ENCODE measurements at regions not wholly inside any gene's neighbourhood (a gene's known extent, or its start where the extent isn't known, plus 50 kb on each side); places are given as distances from the start of the nearest gene placed in this dataset.

DNA sequence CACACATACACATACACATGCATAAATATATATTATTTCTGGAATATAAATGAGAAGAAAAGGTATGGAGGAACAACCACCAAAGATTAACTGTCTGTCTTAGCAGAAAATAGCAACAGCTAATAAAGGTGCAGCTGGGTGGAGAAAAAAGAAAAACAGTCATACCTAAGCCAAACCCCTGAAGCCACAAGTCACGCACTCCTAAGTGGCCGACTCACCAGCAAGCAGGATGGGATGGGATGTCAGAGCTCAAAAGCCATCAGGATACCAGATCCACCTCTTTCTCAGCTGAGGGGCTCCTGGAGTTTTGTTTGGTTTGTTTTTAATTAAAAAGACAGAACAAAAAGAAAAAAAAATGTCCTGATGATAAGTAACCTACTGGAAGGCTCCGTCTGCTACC is 64.7 kb upstream of the HIVEP3 start:
- CTCF ChIA-PET: no interaction called here
- TF ChIP-seq EZH2phosphoT487 (IDR thresholded peaks at IDR 0.05; ENCODE audit: borderline replicate concordance, low read depth) (no peak), RFX5 (IDR thresholded peaks at IDR 0.05; ENCODE audit: low read length) (no peak), MXI1 (IDR thresholded peaks at IDR 0.05; ENCODE audit: low read depth, low read length) (no peak), NFIC (IDR thresholded peaks at IDR 0.05; ENCODE audit: borderline replicate concordance) (no peak), YY1 (IDR thresholded peaks at IDR 0.05; ENCODE audit: low read depth) (no peak), FOXJ3 (CRISPR knock-in tag; IDR thresholded peaks at IDR 0.05) (no peak), MEF2A (IDR thresholded peaks at IDR 0.05; ENCODE audit: borderline replicate concordance, low read depth) (no peak), CHD2 (IDR thresholded peaks at IDR 0.05; ENCODE audit: low read length, partially characterized antibody) (no peak), ELF1 (IDR thresholded peaks at IDR 0.05) (no peak), RCOR1 (IDR thresholded peaks at IDR 0.05; ENCODE audit: low read length) (no peak)
- TF ChIP-seq, protein P1, sequence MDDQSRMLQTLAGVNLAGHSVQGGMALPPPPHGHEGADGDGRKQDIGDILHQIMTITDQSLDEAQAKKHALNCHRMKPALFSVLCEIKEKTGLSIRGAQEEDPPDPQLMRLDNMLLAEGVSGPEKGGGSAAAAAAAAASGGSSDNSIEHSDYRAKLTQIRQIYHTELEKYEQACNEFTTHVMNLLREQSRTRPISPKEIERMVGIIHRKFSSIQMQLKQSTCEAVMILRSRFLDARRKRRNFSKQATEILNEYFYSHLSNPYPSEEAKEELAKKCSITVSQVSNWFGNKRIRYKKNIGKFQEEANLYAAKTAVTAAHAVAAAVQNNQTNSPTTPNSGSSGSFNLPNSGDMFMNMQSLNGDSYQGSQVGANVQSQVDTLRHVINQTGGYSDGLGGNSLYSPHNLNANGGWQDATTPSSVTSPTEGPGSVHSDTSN (IDR thresholded peaks at IDR 0.05): no peak
- TF ChIP-seq, protein P2, sequence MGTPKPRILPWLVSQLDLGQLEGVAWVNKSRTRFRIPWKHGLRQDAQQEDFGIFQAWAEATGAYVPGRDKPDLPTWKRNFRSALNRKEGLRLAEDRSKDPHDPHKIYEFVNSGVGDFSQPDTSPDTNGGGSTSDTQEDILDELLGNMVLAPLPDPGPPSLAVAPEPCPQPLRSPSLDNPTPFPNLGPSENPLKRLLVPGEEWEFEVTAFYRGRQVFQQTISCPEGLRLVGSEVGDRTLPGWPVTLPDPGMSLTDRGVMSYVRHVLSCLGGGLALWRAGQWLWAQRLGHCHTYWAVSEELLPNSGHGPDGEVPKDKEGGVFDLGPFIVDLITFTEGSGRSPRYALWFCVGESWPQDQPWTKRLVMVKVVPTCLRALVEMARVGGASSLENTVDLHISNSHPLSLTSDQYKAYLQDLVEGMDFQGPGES (IDR thresholded peaks at IDR 0.05; ENCODE audit: low read depth, low read length): no peak
- TF ChIP-seq, protein P3, sequence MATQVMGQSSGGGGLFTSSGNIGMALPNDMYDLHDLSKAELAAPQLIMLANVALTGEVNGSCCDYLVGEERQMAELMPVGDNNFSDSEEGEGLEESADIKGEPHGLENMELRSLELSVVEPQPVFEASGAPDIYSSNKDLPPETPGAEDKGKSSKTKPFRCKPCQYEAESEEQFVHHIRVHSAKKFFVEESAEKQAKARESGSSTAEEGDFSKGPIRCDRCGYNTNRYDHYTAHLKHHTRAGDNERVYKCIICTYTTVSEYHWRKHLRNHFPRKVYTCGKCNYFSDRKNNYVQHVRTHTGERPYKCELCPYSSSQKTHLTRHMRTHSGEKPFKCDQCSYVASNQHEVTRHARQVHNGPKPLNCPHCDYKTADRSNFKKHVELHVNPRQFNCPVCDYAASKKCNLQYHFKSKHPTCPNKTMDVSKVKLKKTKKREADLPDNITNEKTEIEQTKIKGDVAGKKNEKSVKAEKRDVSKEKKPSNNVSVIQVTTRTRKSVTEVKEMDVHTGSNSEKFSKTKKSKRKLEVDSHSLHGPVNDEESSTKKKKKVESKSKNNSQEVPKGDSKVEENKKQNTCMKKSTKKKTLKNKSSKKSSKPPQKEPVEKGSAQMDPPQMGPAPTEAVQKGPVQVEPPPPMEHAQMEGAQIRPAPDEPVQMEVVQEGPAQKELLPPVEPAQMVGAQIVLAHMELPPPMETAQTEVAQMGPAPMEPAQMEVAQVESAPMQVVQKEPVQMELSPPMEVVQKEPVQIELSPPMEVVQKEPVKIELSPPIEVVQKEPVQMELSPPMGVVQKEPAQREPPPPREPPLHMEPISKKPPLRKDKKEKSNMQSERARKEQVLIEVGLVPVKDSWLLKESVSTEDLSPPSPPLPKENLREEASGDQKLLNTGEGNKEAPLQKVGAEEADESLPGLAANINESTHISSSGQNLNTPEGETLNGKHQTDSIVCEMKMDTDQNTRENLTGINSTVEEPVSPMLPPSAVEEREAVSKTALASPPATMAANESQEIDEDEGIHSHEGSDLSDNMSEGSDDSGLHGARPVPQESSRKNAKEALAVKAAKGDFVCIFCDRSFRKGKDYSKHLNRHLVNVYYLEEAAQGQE (IDR thresholded peaks at IDR 0.05; ENCODE audit: low read depth, low read length): no peak
- TF ChIP-seq, protein P4, sequence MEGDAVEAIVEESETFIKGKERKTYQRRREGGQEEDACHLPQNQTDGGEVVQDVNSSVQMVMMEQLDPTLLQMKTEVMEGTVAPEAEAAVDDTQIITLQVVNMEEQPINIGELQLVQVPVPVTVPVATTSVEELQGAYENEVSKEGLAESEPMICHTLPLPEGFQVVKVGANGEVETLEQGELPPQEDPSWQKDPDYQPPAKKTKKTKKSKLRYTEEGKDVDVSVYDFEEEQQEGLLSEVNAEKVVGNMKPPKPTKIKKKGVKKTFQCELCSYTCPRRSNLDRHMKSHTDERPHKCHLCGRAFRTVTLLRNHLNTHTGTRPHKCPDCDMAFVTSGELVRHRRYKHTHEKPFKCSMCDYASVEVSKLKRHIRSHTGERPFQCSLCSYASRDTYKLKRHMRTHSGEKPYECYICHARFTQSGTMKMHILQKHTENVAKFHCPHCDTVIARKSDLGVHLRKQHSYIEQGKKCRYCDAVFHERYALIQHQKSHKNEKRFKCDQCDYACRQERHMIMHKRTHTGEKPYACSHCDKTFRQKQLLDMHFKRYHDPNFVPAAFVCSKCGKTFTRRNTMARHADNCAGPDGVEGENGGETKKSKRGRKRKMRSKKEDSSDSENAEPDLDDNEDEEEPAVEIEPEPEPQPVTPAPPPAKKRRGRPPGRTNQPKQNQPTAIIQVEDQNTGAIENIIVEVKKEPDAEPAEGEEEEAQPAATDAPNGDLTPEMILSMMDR (IDR thresholded peaks at IDR 0.05): no peak
- TF ChIP-seq, protein P5, sequence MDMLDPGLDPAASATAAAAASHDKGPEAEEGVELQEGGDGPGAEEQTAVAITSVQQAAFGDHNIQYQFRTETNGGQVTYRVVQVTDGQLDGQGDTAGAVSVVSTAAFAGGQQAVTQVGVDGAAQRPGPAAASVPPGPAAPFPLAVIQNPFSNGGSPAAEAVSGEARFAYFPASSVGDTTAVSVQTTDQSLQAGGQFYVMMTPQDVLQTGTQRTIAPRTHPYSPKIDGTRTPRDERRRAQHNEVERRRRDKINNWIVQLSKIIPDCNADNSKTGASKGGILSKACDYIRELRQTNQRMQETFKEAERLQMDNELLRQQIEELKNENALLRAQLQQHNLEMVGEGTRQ (IDR thresholded peaks at IDR 0.05; ENCODE audit: borderline replicate concordance, low read depth, low read length): no peak
- DNase-seq: no peak

More for the DNA sequence above, 64.7 kb upstream of the HIVEP3 start:
- Histone ChIP-seq H3K27me3 (ENCODE audit: insufficient read depth) (no peaks in the 10 kb centered on the region), H3K4me3 (ENCODE audit: low read depth in 2 of 2, low read length in 1 of 2) (no peak overlapping the region), H3K79me2 (ENCODE audit: insufficient read depth) (no peaks in the 10 kb centered on the region), H3K4me1 (ENCODE audit: control insufficient read depth in 1 of 2, insufficient read depth in 2 of 2, low read depth in 1 of 2, low read length in 1 of 2) (peaks cover 0 to 10% of the 10 kb centered on the region in 2 experiments; a peak in 2 of 4 replicates), H4K20me1 (ENCODE audit: insufficient read depth) (no peaks in the 10 kb centered on the region), H3K9me2 (no peaks in the 10 kb centered on the region), H3K9ac (no peak overlapping the region), H3K36me3 (replicated peaks in 1 of 2; ENCODE audit: control insufficient read depth in 1 of 2, insufficient read depth in 2 of 2, low read length in 1 of 2) (no peaks in the 10 kb centered on the region), H3F3A (replicated peaks; ENCODE audit: insufficient read depth) (peaks cover under 1% of the 10 kb centered on the region), H2AFZ (ENCODE audit: low read depth) (no peak overlapping the region), H3K9me3 (no peaks in the 10 kb centered on the region), H3K27ac (ENCODE audit: low read depth in 2 of 2, low read length in 1 of 2) (no peak overlapping the region; a peak in 1 of 4 replicates), H3K4me2 (no peak overlapping the region)
- POLR2A ChIA-PET: no interaction called here
- WGBS (ENCODE audit: low lambda C conversion rate): 97% methylated on average over 3 of the region's 3 CpGs
